HG03520 (cell line): ENCODE measurements at regions not wholly inside any gene's neighbourhood (a gene's known extent, or its start where the extent isn't known, plus 50 kb on each side); places are given as distances from the start of the nearest gene placed in this dataset.

Source experiments
- ATAC-seq: cut with Tn5 transposase; IDR thresholded peaks from one replicate; pipeline ENCODE4 v1.9.1; 2021; ENCODE audit warnings: mild to moderate bottlenecking, moderate library complexity; ENCODE audit not compliant: unreplicated experiment

- ATAC-seq: no peak
Measured at GRCh38 chr20:39222101-39222500, 260.0 kb downstream of the DHX35 start.

- ATAC-seq: no peak
Measured at GRCh38 chr20:39216195-39216594, 254.1 kb downstream of the DHX35 start.

- no peak for ATAC-seq
Measured at GRCh38 chr20:39214828-39215227, 252.7 kb downstream of the DHX35 start.

- ATAC-seq: no peak
Measured at GRCh38 chr20:39213476-39214145, 251.5 kb downstream of the DHX35 start.

GRCh38 chr20:39211060-39211748 is 249.1 kb downstream of the DHX35 start:
- ATAC-seq: no peak

GRCh38 chr20:39210341-39211036 is 248.3 kb downstream of the DHX35 start:
- no peak for ATAC-seq

- no peak for ATAC-seq
Measured at GRCh38 chr20:39206899-39207564, 244.9 kb downstream of the DHX35 start.

GRCh38 chr20:39195582-39196021 is 233.5 kb downstream of the DHX35 start:
- ATAC-seq: no peak

GRCh38 chr20:39190666-39191570 is 228.8 kb downstream of the DHX35 start:
- ATAC-seq: no peak

GRCh38 chr20:39188266-39188765 is 226.2 kb downstream of the DHX35 start:
- no peak for ATAC-seq

- no peak for ATAC-seq
Measured at GRCh38 chr20:39181490-39181889, 219.3 kb downstream of the DHX35 start.

- ATAC-seq: no peak
Measured at GRCh38 chr20:39176457-39176856, 214.3 kb downstream of the DHX35 start.

GRCh38 chr20:39170896-39171463 is 208.8 kb downstream of the DHX35 start:
- no peak for ATAC-seq

- no peak for ATAC-seq
Measured at GRCh38 chr20:39165099-39165498, 203.0 kb downstream of the DHX35 start.

- ATAC-seq: no peak
Measured at GRCh38 chr20:39164642-39165041, 202.5 kb downstream of the DHX35 start.

GRCh38 chr20:39163993-39164392 is 201.8 kb downstream of the DHX35 start:
- no peak for ATAC-seq

GRCh38 chr20:39161900-39162299 is 199.8 kb downstream of the DHX35 start:
- ATAC-seq: no peak

GRCh38 chr20:39155971-39156370 is 193.8 kb downstream of the DHX35 start:
- no peak for ATAC-seq

GRCh38 chr20:39152742-39153141 is 190.6 kb downstream of the DHX35 start:
- ATAC-seq: no peak

GRCh38 chr20:39152126-39152525 is 190.0 kb downstream of the DHX35 start:
- no peak for ATAC-seq
